ENCODE measurements at regions not wholly inside any gene's neighbourhood (a gene's known extent, or its start where the extent isn't known, plus 50 kb on each side); places are given as distances from the start of the nearest gene placed in this dataset.

- Histone ChIP-seq H3K9ac (ENCODE audit: low read depth, low read length) (no peak overlapping the region), H2AK5ac (ENCODE audit: low read depth, low read length) (no peak overlapping the region; the same call in 1 of the 2 replicates), H2AFZ (replicated peaks; ENCODE audit: low read length, poor library complexity) (peak overlapping the region; percentile 71), H3K18ac (ENCODE audit: low read depth, low read length) (peak overlapping the region; percentile 69), H3K36me3 (ENCODE audit: control insufficient read depth, insufficient read depth, low read length) (no peaks in the 10 kb centered on the region), H2AK9ac (replicated peaks; ENCODE audit: low read depth, low read length, poor library complexity) (peak overlapping the region; percentile 73), H3K27ac (ENCODE audit: insufficient read depth, low read length) (peak overlapping the region; percentile 76; the same call in 1 of the 2 replicates), H4K20me1 (ENCODE audit: insufficient read depth, low read length) (no peaks in the 10 kb centered on the region), H2BK5ac (ENCODE audit: low read depth, low read length, poor library complexity, severe bottlenecking) (peak overlapping the region; percentile 16), H4K8ac (ENCODE audit: low read depth in 2 of 2, low read length in 2 of 2) (peak overlapping the region in 1 of 2 experiments; percentile 78; a peak in 2 of 4 replicates), H3K23ac (ENCODE audit: low read depth, low read length) (peak overlapping the region; percentile 70; the same call in 1 of the 2 replicates), H2BK15ac (ENCODE audit: low read depth, low read length) (peak overlapping the region; percentile 13; the same call in 2 of the 3 replicates), H4K5ac (ENCODE audit: low read depth, low read length) (peak overlapping the region; percentile 62), H3K4me2 (ENCODE audit: low read depth, low read length) (peak overlapping the region; percentile 19), H2BK120ac (ENCODE audit: low read depth, low read length) (peak overlapping the region; percentile 88), H3K4ac (ENCODE audit: low read depth, low read length) (peak overlapping the region; percentile 81), H3K14ac (replicated peaks; ENCODE audit: low read depth, low read length) (peak overlapping the region; percentile 67), H3K4me3 (ENCODE audit: insufficient read depth, low read depth, low read length) (no peak overlapping the region), H3K79me1 (ENCODE audit: low read depth in 1 of 2, low read length in 2 of 2) (no peaks in the 10 kb centered on the region), H3K9me3 (ENCODE audit: control insufficient read depth, insufficient read depth, low read length) (no peaks in the 10 kb centered on the region), H3K56ac (ENCODE audit: extremely low read depth, insufficient read depth, low read length) (no peak overlapping the region), H2BK20ac (ENCODE audit: low read depth, low read length) (peak overlapping the region; percentile 87), H3K27me3 (ENCODE audit: control insufficient read depth, insufficient read depth, low read length) (no peaks in the 10 kb centered on the region), H4K91ac (ENCODE audit: insufficient read depth, low read depth, low read length) (peak overlapping the region; percentile 45), H3K9me1 (ENCODE audit: insufficient read depth, low read length) (peaks cover 7% of the 10 kb centered on the region), H3K4me1 (ENCODE audit: control insufficient read depth, insufficient read depth, low read length) (peaks cover 19% of the 10 kb centered on the region)
- DNase-seq, result peak; percentile 91
- POLR2A ChIA-PET (ENCODE audit: unreplicated experiment), result no interaction called here
- dilution Hi-C loops (cut with HindIII; ENCODE audit: low sequenced_read_pairs, unreplicated experiment) (no loop called here), in situ Hi-C loops (cut with MboI; ENCODE audit: low sequenced_read_pairs) (no loop called here), intact Hi-C loops (cut with micrococcal nuclease) (loop anchor here (5.0 kb wide), 1 partner anchor 236 kb away; the partner anchor contains the start of gene SEMA5A)
- CTCF ChIA-PET, result interaction anchor here (1.1 kb wide), 1 partner anchor 16 kb away, joined by 3 read pairs; no protein-coding TSS in a partner anchor
- no CpG with 5 or more reads among the region's 7 CpGs for WGBS, 2 experiments (ENCODE audit: extremely low coverage in 2 of 2, insufficient read length in 1 of 2)
- no peak for TF ChIP-seq USF2 (IDR thresholded peaks at IDR 0.05; ENCODE audit: low read depth, low read length)
- peak; percentile 72 for TF ChIP-seq CEBPB (IDR thresholded peaks at IDR 0.05; ENCODE audit: low read depth, low read length)
- TF ChIP-seq, protein P1, sequence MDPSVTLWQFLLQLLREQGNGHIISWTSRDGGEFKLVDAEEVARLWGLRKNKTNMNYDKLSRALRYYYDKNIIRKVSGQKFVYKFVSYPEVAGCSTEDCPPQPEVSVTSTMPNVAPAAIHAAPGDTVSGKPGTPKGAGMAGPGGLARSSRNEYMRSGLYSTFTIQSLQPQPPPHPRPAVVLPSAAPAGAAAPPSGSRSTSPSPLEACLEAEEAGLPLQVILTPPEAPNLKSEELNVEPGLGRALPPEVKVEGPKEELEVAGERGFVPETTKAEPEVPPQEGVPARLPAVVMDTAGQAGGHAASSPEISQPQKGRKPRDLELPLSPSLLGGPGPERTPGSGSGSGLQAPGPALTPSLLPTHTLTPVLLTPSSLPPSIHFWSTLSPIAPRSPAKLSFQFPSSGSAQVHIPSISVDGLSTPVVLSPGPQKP (IDR thresholded peaks at IDR 0.05; ENCODE audit: borderline replicate concordance, low read depth, low read length), result no peak
- no peak for TF ChIP-seq RFX5 (IDR thresholded peaks at IDR 0.05; ENCODE audit: low read depth, low read length)
- no peak for TF ChIP-seq RCOR1 (IDR thresholded peaks at IDR 0.05; ENCODE audit: insufficient replicate concordance, low read length)
- no TSS peak for BruUV-seq (replicated peaks)
- peak; percentile 77 for ATAC-seq (ENCODE audit: low read depth)
Measured at GRCh38 chr5:9782826-9783560, 152.8 kb upstream of the TAS2R1 start.

Measured in IMR-90 (cell line).